ENCODE measurements at regions not wholly inside any gene's neighbourhood (a gene's known extent, or its start where the extent isn't known, plus 50 kb on each side); places are given as distances from the start of the nearest gene placed in this dataset.

DNA sequence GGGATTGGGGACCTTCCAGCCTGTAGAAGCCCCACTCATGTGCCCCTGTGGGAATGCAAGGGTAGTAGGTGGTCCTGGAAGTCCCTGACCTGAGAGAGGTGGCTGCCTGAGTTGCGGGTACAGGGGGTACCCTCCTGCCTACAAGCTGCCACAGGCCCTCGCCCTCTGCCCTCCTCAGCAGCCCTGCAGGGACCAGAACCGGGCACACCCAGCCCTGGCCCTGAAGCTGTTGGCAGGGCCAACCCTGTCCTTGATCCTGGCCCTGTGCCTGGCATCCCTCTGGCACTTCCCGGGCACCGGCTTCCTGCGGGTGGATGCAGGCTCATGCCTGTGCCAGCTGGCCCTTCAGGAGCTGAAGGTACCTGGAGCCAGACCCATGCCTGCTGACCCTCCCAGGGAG, 54.9 kb upstream of the ELN start:
- TF ChIP-seq POLR2A (IDR thresholded peaks at IDR 0.05), result no peak
- TF ChIP-seq, protein P1, sequence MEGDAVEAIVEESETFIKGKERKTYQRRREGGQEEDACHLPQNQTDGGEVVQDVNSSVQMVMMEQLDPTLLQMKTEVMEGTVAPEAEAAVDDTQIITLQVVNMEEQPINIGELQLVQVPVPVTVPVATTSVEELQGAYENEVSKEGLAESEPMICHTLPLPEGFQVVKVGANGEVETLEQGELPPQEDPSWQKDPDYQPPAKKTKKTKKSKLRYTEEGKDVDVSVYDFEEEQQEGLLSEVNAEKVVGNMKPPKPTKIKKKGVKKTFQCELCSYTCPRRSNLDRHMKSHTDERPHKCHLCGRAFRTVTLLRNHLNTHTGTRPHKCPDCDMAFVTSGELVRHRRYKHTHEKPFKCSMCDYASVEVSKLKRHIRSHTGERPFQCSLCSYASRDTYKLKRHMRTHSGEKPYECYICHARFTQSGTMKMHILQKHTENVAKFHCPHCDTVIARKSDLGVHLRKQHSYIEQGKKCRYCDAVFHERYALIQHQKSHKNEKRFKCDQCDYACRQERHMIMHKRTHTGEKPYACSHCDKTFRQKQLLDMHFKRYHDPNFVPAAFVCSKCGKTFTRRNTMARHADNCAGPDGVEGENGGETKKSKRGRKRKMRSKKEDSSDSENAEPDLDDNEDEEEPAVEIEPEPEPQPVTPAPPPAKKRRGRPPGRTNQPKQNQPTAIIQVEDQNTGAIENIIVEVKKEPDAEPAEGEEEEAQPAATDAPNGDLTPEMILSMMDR (IDR thresholded peaks at IDR 0.05), result no peak

Measured in esophagus squamous epithelium (tissue), 4 donors.